Esophagus squamous epithelium (tissue), 5 donors: ENCODE measurements at regions not wholly inside any gene's neighbourhood (a gene's known extent, or its start where the extent isn't known, plus 50 kb on each side); places are given as distances from the start of the nearest gene placed in this dataset.

Experiments
- DNase-seq: peaks from one replicate; lab custom pipeline; 2025; lab: John Stamatoyannopoulos, UW
- H3K27ac ChIP-seq, 4 donors: fragments of 200-600 bp; sonication (generic); one replicate each; pipeline ENCODE4 v1.5.1; 2016 to 2019; ENCODE audit warnings: mild to moderate bottlenecking in 1 of 4
- H3K27me3 ChIP-seq, 4 donors: fragments of 200-600 bp; sonication (generic); 1 replicate in 3 of 4; 2 replicates in 1 of 4; pipeline versions ENCODE4 v1.5.1 to v1.6.0; 2017 to 2021; ENCODE audit warnings: antibody characterized with exemption in 1 of 4
- H3K36me3 ChIP-seq, 3 donors: fragments of 200-600 bp; sonication (generic); one replicate each; pipeline ENCODE4 v1.5.1; 2016 to 2019
- H3K4me1 ChIP-seq, 3 donors: fragments of 200-600 bp; sonication (generic); one replicate each; pipeline ENCODE4 v1.5.1; 2017 to 2019
- H3K4me3 ChIP-seq, 4 donors: fragments of 200-600 bp; sonication (generic); 1 replicate in 3 of 4; 2 replicates in 1 of 4; pipeline ENCODE4 v1.5.1; 2016 to 2019; ENCODE audit warnings: mild to moderate bottlenecking in 2 of 4, moderate library complexity in 1 of 4
- H3K9me3 ChIP-seq, 3 donors: fragments of 200-600 bp; sonication (generic); one replicate each; pipeline ENCODE4 v1.5.1; 2016 to 2019
- CTCF ChIP-seq, 6 experiments: fragments of 450-650 bp in 4 of 6; fragments of 200-600 bp in 2 of 6; sonication (generic) in 2 of 6; IDR thresholded peaks; one replicate each; pipeline ENCODE4 v1.5.1; 2016 to 2019; ENCODE audit warnings: antibody characterized with exemption in 6 of 6, mild to moderate bottlenecking in 4 of 6, moderate library complexity in 4 of 6
- POLR2A ChIP-seq, 4 donors: fragments of 450-650 bp; IDR thresholded peaks; one replicate each; pipeline ENCODE4 v1.6.1; 2017; ENCODE audit warnings: antibody characterized with exemption in 4 of 4, mild to moderate bottlenecking in 4 of 4, moderate library complexity in 3 of 4
- WGBS, 2 donors: methylation state at CpG; one replicate each; pipeline ENCODE4 v1.1.5; 2018; 5-methylcytosine and 5-hydroxymethylcytosine counted together
- intact Hi-C: fragments of 100-400 bp; cut with DNase I; formaldehyde crosslinking; loops from one replicate; pipeline ENCODE4 v1.15.0; 2022
- donor health status: DM: yes; HTN: yes; CAD: no.

GRCh38 chr17:36791150-36791941 is 145.9 kb upstream of the LHX1 start:
- DNase-seq: no peak
- WGBS, 2 donors: 8 to 18% methylated on average over 5 of the region's 7 CpGs
- no peaks in the 10 kb centered on the region for H3K4me1 ChIP-seq
- H3K27ac ChIP-seq: no peak overlapping the region
- no peaks in the 10 kb centered on the region for H3K36me3 ChIP-seq
- intact Hi-C loops: no loop called here
- TF ChIP-seq POLR2A (IDR thresholded peaks at IDR 0.05) (no peak), CTCF (IDR thresholded peaks at IDR 0.05) (no peak)
- no peaks in the 10 kb centered on the region for H3K9me3 ChIP-seq
- H3K4me3 ChIP-seq: no peak overlapping the region
- H3K27me3 ChIP-seq: peaks cover 0 to 64% (median 0%) of the 10 kb centered on the region in 4 donors

DNA sequence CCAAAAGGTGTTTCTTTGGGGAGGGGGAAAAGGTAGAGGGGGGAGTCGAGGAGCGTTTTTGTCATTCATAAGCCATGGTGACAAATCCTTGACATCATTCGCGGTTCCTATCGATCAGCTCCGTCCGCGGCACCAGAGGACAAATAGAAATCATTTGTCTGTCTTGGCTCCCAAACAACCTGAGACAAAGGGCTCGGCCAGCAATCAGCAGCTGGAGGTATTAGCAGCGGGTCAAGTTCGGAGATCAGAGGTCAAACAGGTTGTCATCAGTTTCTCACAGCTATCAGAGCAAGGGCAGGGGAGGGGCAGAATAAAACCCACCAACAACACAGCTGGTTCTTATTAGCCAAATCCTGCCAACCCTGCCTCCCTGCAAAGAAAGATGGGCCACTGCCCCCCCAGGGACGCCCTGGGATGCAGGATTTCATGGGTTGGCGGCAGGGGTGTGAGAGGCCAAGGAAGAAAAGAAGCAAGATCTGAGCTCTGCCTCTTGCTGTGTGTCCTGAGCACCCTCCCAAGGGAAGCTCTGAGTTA is 145.3 kb upstream of the LHX1 start:
- intact Hi-C loops: no loop called here
- Histone ChIP-seq H3K27ac (no peak overlapping the region), H3K4me3 (no peak overlapping the region), H3K9me3 (no peaks in the 10 kb centered on the region), H3K27me3 (peaks cover 0 to 64% (median 0%) of the 10 kb centered on the region in 4 donors), H3K36me3 (no peaks in the 10 kb centered on the region), H3K4me1 (no peaks in the 10 kb centered on the region)
- no peak for TF ChIP-seq POLR2A (IDR thresholded peaks at IDR 0.05)
- no peak for TF ChIP-seq CTCF (IDR thresholded peaks at IDR 0.05)
- WGBS, 2 donors: 10 to 15% methylated on average over 10 to 13 of the region's 13 CpGs
- no peak for DNase-seq

DNA sequence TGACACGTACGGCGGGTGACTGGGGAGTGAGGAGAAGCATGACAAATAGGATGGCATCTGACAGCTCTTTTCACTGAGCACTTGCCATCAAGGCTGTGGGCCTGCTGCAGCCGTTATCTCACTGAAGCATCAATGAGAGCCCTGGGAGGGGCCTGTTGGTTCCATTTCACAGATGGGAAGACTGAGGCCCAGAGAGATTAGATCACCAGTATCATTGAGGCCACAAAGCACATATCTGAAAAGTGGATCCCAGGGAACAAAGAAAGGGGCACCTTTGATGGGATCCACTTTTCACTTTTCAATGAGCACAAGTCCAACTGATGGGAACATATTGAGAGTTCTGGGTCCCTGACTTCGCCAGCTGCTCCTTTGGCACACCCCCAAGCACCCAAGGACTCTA is 144.4 kb upstream of the LHX1 start:
- WGBS, 2 donors: 84 to 96% methylated on average over 4 to 5 of the region's 5 CpGs
- no peak overlapping the region for H3K27ac ChIP-seq
- peaks cover 0 to 68% (median 0%) of the 10 kb centered on the region in 4 donors for H3K27me3 ChIP-seq
- no peaks in the 10 kb centered on the region for H3K9me3 ChIP-seq
- no peak for DNase-seq
- intact Hi-C loops: no loop called here
- TF ChIP-seq POLR2A (IDR thresholded peaks at IDR 0.05): no peak
- no peak for TF ChIP-seq CTCF (IDR thresholded peaks at IDR 0.05)
- no peaks in the 10 kb centered on the region for H3K36me3 ChIP-seq
- H3K4me3 ChIP-seq: no peak overlapping the region
- no peaks in the 10 kb centered on the region for H3K4me1 ChIP-seq

GRCh38 chr17:36793976-36794375 is 143.3 kb upstream of the LHX1 start:
- Histone ChIP-seq H3K27ac (no peak overlapping the region), H3K4me3 (no peak overlapping the region), H3K9me3 (no peaks in the 10 kb centered on the region), H3K36me3 (no peaks in the 10 kb centered on the region), H3K4me1 (no peaks in the 10 kb centered on the region), H3K27me3 (peaks cover 0 to 62% (median 0%) of the 10 kb centered on the region in 4 donors)
- no peak for DNase-seq
- no peak for TF ChIP-seq POLR2A (IDR thresholded peaks at IDR 0.05)
- no peak for TF ChIP-seq CTCF (IDR thresholded peaks at IDR 0.05)
- WGBS, 2 donors: 56 to 71% methylated on average over 2 of the region's 2 CpGs
- intact Hi-C loops: no loop called here

DNA sequence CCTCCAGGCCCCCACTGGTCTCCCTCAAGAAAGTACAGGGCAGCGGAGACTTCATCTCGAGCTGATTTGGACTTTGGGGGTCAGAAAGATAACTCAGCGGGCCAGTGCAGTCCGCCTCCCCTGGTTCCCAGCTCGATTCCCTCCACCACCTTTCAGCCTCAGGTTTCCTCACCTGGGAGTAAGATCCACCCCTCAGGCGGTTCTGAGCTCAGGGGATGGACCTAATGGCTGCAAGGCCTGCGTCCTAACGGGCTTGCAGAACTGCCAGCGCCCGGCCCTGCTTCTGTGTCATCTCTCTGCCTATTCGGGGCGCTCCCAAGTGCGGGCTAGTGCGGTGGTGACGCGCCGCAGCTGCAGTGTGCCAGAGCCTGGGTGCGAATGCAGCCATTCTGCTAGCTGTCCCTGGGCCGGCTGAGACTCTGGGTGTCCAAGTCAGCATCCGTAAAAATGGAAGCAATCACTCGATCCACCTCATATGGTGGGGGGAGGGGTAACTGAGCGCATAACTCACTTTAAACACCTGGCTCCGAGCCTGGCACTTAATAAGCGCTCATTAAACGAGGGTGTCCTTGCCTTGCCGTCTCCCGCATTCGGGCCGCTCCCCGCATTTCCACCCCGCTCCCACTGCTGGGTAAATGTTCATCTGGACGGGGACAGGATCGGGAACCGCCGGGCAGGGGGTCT is 129.6 kb upstream of the LHX1 start:
- DNase-seq: no peak
- intact Hi-C loops: no loop called here
- Histone ChIP-seq H3K4me3 (no peak overlapping the region), H3K4me1 (peaks cover 0 to 9% (median 4%) of the 10 kb centered on the region in 3 donors), H3K27ac (no peak overlapping the region), H3K9me3 (no peaks in the 10 kb centered on the region), H3K36me3 (no peaks in the 10 kb centered on the region), H3K27me3 (peaks cover under 1 to 93% (median 10%) of the 10 kb centered on the region in 4 donors)
- 26 to 44% methylated on average over 12 to 19 of the region's 35 CpGs for WGBS, 2 donors
- TF ChIP-seq POLR2A (IDR thresholded peaks at IDR 0.05) (no peak), CTCF (IDR thresholded peaks at IDR 0.05) (no peak)
